GM19455 (cell line): ENCODE measurements at regions not wholly inside any gene's neighbourhood (a gene's known extent, or its start where the extent isn't known, plus 50 kb on each side); places are given as distances from the start of the nearest gene placed in this dataset.
"Not testable (repeated sequence)": the region's sequence is repeated elsewhere in the genome, so short reads cannot be mapped to it uniquely, and the experiment has no call there.

Source experiments
- ATAC-seq: cut with Tn5 transposase; IDR thresholded peaks from one replicate; pipeline ENCODE4 v1.9.1; 2021; ENCODE audit not compliant: unreplicated experiment

DNA sequence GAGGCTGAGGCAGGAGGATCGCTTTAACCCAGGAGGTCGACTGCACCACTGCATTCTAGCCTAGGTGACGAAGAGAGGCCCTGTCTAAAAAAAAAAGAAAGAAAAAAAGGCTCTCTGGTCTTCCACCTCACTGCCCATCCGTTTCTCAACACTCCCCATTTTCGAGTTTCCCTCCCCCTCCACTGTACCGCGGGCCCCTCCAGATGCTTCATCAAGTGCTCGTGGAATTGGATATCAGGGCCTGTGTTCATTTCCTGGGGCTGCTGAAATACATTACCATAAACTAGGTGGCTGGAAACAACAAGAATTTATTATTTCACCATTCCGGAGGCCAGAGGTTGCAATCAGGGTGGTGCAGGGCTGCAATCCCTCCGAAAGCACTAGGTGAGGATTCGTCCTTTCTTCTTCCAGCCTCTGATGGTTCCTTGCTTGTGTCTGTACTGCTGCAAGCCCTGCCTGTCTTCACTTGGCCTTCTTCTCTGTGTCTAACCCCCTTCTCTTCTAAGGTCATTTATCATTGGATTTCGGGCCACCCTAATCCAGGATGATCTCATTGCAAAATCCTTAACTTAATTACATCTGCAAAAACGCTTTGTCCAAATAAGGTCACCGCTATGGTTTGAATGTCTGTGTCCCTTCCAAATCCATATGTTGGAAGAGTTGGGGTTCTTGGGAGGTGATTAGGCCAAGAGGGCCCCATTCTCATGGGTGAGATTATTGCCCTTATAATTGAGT is 135.1 kb downstream of the CRLF3 start:
- not testable (repeated sequence) for ATAC-seq

DNA sequence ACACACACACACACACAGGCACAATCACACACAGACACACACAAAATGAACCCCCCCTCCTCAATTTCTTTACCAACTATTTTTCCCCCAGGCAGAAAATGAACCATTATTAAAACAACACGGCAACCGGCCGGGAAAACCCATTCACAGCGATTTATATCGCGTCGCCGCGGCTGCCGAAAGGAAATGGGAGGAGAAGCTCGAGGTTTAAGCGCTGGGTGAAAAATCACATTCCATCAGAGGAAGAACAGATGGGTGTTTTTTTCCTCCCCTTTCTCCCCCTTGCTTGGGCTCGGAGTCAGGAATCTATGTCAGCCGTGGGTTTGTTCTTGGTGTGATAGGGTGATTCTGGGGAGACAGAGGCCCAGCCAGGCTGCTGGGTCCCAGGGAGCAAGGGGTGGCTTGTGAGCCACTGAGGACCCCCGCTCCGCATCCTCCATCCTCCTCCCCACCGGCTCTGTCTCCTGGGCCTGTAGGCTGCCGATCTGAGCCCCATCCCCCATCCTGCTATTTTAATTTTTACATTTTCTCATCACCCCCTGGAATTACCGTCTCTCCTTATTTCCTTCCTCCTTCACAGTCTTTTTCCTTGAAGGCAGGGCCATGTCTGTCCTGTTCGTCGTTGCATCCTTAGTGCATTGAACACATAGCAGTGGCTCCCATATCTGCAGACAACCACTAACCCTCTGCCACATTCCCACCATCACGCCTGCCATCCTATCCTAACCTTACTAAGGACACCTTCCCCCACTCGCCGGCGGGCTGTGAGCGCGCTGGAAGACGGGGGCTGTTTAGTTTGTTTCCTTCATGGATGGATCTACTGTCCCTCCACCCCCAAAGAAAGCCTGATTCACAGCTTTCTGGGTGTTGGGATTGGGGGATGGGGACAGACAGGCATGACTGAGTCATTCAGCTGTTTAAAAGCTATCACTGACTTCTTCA is 137.7 kb downstream of the CRLF3 start:
- ATAC-seq = not testable (repeated sequence)

DNA sequence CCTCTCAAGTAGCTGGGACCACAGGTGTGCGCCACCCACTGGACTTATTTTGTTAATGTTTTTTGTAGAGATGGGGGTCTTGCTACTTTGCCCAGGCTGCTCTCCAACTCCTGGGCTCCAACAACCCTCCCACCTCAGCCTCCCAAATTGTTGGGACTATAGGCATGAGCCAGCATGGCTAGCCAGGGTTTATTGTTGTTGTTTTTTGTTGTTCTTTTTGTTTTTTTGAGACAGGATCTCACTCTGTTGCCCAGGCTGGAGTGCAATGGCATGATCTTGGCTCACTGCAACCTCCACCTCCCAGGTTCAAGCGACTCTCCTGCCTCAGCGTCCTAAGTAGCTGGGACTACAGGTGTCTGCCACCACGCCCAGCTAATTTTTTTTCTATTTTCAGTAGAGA is 142.2 kb downstream of the CRLF3 start:
- not testable (repeated sequence) for ATAC-seq

DNA sequence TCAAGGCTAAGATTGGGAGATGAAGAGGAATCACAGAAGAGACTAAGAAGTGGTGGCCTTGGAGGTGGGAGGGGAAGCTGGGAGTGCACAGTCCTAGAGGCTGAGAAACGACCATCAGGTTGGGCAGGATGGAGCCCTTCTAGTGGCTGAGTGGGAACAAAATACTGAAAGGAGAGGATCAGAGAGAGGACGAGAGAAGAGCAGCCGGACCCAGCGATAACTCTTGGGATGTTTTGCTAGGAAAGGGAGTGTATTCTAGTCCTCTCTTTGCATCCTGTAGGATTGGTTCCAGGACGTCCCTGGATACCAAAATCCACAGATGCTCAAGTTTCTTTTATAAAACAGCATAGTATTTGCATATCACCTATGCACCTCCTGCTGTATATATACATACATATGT is 143.8 kb downstream of the CRLF3 start:
- not testable (repeated sequence) for ATAC-seq

DNA sequence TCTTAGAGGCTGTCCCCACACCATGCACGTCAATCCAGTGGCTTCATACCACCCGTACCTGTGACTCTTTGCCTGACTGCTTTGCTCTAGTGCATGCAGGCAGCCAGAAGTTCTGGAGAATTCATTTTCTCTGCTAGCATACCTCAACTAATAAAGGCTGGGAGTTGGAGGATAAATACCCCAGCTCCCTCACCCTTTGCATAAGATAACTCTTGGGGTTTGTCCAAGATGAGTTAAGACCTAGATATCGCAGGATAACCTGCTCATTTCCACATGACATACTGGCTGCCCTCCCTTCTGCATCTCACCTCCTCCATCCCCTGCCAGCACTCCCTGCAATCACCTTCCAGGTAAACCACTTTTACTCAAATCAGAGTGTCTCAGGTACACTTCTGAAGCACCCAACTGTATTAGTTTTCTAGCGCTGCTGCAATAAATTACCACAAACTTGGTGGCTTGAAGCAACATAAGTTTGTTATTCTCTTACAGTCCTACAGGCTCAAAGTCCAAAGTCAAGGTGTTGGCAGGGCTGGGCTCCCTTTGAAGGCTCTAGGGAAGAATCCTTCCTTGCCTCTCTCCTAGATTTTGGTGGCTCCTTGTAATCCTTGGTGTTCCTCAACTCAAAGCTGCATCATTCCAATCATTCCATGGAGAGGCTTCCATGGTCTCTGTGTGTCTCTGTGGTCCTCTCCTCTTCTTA is 146.8 kb downstream of the CRLF3 start:
- ATAC-seq = no peak

DNA sequence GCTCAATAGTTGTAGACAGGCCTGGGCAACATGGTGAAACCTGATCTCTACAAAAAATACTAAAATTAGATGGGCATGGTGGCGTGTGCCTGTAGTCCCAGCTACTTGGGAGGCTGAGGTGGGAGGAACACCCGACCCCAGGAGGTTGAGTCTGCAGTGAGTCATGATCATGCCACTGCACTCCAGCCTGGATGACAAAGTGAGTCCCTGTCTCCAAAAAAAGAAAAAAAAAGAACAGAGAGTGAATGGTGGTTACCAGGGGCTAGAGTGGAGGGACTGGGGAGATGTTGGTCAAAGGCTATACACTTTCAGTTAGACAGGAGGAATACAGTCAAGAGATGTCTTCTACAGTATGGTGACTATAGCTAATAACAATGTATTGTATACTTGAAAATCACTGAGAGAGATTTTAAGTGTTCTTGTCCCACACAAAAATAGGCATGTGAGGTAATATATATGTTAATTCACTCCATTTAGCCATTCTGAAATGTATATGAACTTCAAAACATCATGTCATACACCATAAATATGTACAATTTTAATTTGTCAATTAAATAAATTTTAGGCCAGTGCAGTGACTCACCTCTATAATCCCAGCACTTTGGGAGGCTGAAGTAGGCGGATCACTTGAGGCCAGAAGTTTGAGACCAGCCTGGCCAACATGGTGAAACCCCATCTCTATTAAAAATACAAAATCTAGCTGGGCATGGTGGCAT is 148.6 kb downstream of the CRLF3 start:
- not testable (repeated sequence) for ATAC-seq

DNA sequence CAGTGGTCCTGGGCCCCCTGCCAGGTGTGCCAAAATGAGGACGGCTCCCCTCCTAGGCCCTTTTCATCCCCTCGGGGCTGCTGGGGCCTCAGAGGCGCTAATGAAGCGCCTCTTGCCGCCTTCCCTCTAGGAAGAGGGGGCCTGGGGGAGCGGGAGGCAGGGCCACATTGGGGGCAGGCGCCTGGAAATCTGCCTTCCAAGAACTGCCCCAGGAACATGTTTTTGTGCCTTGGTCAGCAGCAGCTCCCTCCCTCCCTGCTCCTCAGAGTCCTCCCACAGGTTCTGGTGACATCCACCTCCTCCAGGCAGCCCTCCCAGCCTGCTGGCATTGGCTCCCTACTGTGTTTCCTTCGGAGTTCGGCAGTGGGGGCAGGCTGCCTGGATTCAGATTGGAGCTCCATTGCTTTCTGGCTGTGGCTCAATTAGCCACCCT is 155.3 kb downstream of the CRLF3 start:
- not testable (repeated sequence) for ATAC-seq

DNA sequence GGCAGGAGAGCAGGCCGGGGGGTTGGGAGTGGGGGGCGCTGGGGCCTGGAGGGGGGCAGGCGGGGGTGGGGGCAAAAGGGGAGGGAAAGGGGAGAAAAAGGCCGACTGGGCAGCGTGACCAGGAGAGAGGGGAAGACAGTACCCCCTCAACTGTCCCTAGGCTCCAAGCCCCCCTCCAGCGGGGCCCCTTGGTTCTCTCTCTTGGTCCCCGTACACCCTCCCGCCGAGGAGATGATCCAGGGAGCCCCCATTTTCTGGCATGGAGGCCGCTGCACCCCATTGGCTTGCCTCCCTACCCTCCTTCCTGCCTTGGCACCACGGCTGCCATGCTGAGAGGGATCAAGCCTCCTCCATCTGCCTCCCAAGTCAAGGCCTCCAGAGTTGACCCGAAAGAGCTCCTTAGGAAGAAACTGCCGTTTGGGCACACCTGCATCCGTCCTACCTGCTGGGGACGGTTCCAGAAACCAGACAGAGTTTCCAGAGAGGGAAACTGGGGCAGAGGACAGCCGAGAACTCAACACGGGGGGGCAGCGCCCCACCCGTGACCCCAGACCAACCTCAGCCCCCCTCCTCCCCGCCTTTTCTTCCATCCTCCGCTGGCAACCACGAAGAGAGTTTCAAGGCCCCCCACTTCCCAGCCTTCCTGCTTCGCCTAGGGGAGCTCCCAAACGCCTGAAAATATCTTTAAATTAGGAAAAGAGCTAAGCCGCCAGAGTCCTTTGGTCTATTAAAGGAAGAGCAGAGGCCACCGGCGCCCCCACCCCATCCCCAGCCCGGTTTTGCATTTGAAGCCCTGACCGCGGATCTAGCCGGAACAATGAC is 155.9 kb downstream of the CRLF3 start:
- not testable (repeated sequence) for ATAC-seq

DNA sequence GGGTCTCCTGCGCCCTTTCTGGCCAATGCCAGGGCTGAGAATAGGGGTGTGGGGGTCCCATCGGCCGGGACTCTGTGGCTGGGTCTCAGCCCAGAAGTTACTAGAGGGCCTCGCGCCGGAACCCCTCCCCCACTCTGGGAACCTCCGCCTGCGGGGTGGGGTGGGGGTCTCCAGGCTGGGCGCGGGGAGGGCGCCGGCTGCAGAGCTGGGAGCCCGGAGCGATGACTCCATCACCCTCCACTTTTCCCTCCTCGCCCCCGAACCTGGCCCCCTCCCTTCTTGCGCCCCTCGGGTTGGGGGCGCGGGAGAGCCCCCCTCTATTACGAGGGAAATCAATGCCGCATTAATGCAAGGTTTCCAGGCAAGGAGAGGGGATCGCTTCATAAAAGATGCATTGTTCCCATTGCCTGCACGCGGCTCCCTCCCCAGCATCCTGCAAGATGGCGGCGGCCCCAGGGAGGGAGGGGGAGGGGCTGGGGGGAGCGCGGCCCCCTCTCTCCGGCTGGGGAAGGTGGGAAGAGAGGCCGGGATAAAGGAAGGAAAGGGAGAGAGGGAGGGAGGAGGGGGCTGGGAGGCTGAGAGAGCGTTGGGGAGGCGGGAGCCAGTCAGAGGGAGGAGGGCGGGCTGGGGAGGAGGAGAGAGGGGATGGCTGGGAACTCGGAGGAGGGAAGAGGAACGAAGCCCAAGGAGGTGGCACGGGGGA is 156.7 kb downstream of the CRLF3 start:
- not testable (repeated sequence) for ATAC-seq

DNA sequence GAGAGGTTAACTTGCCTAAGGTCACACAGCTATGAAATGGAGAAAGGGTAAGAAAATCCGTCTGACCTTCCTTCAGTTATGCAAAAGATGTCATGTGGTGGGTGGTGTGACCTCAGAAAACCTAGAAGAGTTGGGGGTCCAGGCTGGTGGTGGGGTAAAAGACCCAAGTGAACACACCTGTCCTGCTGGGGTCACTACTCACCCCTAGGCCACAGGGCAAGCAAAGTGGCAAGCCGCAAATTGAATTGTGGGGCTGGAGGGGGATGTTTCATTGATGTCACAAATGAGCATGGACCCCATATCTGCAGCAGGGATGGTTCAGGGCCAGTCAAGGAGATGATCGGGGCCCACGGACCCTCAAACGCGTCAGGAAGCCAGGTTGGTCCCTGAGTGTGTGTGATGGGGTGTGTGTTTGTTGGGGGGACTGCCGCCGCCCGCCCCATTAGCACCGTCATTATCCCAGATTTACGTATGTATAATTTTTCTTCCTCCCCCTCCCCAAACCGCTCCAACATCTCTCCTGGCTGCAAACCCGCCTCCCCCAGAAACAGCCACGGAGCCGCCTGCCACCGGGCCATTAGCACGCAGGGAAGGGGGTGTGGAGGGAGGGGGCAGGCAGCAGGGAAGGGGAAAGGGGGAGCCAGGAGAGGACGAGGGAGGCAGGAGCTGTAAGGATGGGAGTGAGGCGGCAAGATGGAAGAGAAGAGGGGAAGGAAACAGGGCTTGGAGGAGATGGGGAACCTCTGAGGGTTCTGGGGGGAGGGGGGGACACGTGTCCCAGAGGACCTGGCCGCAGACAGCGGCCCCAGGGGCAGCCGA is 157.4 kb downstream of the CRLF3 start:
- ATAC-seq = not testable (repeated sequence)

DNA sequence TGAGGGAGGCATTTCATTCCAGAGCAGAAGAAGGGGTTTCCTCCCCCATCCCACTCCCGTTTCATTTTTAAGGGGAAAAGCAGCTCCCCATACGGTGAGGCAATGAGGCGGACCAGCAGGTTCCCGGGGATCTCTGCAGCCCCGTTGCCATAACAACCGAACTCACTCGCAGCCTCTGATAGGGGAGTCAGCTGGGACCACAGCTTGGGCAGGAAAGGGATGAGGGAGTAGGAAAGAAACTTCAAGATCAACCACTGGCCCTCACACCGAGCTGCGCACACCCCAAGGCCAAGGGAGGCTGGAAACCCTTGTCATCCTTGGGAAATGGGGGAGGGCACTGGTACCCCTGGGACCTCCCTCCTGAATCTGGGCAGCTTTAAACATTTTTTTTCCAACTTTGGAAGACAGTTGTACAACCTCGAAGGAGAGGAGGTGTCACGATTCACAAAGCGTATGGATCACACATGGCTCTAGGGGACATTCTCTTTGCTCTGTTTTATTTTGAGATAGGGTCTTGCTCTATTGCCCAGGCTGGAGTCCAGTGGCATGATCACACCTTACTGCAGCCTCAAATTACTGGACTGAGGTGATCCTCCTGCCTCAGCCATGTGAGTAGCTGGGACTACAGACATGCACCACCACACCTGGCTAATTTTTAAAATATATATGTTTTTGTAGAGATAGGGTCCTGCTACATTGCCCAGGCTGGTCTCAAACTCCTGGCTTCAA is 160.6 kb downstream of the CRLF3 start:
- not testable (repeated sequence) for ATAC-seq

DNA sequence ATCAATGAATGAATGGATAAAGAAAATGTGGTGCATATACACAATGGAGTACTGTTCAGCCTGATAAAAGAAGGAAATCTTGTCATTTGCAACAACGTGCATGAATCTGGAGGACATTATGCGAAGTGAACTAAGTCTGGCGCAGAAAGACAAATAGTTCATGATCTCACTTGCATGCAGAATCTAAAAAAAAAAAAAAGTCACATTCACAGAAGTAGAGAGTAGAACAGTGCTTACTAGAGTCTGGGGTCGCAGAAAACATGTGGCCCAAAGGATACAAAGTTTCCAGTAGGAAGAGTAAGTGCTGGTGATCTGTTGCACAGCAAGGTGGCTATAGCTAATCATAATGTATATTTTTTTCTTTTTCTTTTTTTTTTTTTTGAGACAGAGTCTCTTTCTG is 167.3 kb downstream of the CRLF3 start:
- not testable (repeated sequence) for ATAC-seq

DNA sequence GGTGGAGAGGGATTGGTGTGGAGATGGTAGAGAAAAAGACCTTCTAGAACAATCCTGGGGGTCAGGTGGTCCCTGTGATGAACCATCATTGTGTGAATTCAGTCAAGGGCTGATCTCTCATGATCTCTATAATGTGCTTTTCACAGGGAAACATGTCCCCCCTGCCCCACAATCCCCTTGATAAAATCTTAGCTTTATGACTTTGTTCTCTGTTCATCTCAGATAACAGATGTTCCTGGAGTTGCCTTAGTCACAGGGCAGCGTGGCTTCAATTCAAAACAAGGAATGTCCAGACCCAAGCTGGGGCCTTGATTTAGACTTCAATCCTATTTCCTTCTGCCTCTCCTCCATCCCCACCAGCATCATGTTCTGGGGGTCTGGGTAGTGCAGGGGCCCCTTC is 171.5 kb downstream of the CRLF3 start:
- not testable (repeated sequence) for ATAC-seq

DNA sequence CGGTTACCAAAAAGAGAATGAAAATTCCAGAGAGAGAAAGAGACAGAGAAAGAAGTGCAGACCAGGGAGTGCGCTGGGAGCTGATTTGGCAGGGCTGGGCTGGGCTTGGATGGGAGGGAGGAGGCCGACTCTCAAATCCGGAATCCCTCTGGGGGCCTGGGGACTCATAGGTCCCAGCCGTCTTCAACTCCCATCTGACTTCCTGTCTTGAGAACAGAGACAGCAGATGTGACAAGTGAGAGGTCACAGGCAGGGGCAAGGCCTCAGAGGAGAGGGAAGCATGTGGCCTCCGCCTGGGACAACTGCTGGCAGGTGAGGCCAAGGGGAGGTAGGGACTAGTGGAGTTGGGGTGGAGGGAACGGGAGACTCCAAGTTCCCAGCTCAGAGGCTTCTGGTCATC is 172.9 kb downstream of the GOSR1 start:
- ATAC-seq = not testable (repeated sequence)

DNA sequence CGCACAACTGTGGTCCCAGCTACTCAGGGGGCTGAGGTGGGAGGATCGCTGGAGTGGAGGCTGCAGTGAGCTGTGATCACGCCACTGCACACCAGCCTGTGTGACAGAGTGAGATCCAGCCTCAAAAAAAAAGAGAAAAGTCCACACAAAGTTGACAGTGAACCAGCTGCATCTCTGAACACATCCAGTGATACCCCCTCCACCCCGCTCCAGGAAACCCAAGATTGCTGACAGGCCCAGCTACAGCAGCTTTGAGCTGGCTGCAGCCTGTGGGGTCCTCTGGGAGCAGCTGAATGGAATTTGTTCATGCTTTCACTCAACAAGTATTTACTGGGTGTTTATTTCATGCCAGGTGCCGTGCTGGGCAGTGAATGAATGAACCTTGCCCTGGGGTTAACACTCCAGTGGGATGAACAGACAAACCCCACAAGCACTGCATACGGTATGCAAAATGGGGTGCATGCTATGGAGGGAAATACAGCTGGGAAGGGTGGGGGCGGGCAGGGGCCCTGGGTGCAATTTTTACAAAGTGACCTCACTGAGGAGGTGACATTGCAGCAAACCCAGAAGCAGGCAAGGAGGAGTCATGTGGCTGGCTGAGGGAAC is 170.9 kb downstream of the GOSR1 start:
- ATAC-seq = not testable (repeated sequence)

DNA sequence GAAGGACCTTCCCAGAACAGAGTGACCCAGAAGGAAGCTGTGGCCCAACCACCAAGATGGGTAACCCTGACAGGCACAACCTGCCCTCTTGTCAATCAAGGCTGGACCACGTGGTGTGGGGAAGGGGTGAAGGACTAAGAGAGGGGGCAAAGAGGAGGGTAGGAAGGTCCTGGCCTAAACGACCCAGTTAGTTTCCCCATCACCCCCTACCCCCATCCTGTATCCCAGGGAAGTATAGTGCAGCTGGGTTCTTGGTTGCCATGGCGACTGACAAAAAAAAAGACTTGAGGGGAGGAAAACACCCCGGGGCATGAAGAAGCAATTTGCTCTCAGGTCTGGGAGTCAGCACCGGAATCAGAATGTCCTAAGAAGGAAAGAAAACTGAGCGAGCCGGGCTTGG is 168.7 kb downstream of the GOSR1 start:
- not testable (repeated sequence) for ATAC-seq

DNA sequence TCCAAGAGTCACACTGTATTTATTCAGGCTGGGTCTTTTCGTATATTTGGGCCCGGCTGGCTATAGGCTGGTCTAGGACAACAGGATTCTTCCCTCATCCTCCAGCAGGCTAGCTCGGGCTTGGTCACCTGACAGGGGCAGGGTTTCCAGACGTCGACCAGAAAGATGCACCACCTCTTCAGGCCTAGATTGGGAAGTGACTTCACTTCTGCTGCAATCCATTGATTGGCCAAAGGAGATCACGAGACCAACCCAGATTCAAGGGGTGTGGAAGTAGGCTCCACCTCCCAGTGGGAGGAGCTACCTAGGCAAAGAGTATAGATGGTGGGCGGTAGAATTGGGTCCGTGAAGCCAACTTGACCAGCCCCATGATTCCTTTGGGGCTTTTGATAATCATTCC is 167.5 kb downstream of the GOSR1 start:
- ATAC-seq = not testable (repeated sequence)
